ENCODE measurements at regions not wholly inside any gene's neighbourhood (a gene's known extent, or its start where the extent isn't known, plus 50 kb on each side); places are given as distances from the start of the nearest gene placed in this dataset.

DNA sequence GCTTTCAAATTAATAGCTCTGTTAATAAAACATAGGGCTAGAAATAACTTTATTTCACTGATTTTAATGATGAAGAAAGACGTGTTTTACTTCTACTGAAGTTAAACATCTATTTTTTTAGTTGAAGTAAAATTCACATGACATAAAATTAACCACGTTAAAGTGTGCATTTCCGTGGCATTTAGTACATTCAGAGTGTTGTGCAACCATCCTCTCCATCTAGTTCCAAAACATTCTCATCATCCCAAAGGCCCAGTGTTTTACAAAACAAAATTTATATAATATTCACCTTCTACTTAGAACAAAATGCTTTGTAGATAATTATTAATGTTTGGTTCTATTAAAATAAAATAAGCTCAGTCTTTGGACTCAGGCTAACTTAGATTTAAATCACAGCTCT is 108.5 kb upstream of the GNG12 start:
- H3K9me3 ChIP-seq = no peaks in the 10 kb centered on the region
- intact Hi-C loops (cut with DNase I) = no loop called here
- no peak overlapping the region for H3K27ac ChIP-seq
- no peak overlapping the region for H3K4me3 ChIP-seq
- no peak for TF ChIP-seq CTCF (IDR thresholded peaks at IDR 0.05)
- DNase-seq (no peak), ATAC-seq (no peak)
- H3K4me1 ChIP-seq = no peaks in the 10 kb centered on the region
- no peaks in the 10 kb centered on the region for H3K36me3 ChIP-seq
- H3K27me3 ChIP-seq (ENCODE audit: low read depth) = no peaks in the 10 kb centered on the region

GRCh38 chr1:67941155-67941554 is 107.9 kb upstream of the GNG12 start:
- Histone ChIP-seq H3K4me1 (no peaks in the 10 kb centered on the region), H3K27ac (no peak overlapping the region), H3K9me3 (no peaks in the 10 kb centered on the region), H3K27me3 (ENCODE audit: low read depth) (no peaks in the 10 kb centered on the region), H3K36me3 (no peaks in the 10 kb centered on the region), H3K4me3 (no peak overlapping the region)
- no peak for TF ChIP-seq CTCF (IDR thresholded peaks at IDR 0.05)
- ATAC-seq (no peak), DNase-seq (no peak)
- intact Hi-C loops (cut with DNase I) = no loop called here

DNA sequence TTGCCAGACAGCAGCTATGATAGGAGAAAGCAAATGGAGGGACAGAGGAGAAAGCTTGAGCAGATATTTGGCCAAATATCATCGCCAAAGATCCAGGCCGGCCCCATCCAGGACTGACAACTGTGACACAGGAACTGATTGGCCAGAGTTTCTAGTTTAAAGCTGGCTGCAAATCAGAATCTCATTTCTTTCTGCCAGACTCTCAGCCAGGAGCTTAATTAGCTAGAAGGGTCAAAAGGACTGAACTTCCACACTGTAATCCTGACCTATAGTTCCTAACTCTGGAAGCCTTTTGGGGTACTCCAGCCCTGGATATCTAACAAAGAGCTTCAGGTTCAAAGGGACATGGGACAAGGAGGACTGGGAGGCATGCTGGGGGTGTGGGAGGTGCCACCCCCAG is 106.7 kb upstream of the GNG12 start:
- Histone ChIP-seq H3K27me3 (ENCODE audit: low read depth) (no peaks in the 10 kb centered on the region), H3K36me3 (no peaks in the 10 kb centered on the region), H3K27ac (no peak overlapping the region), H3K9me3 (no peaks in the 10 kb centered on the region), H3K4me1 (no peaks in the 10 kb centered on the region), H3K4me3 (no peak overlapping the region)
- no peak for TF ChIP-seq CTCF (IDR thresholded peaks at IDR 0.05)
- intact Hi-C loops (cut with DNase I) = no loop called here
- DNase-seq (no peak), ATAC-seq (no peak)

- Histone ChIP-seq H3K27ac (no peak overlapping the region), H3K4me3 (no peak overlapping the region), H3K9me3 (no peaks in the 10 kb centered on the region), H3K27me3 (ENCODE audit: low read depth) (no peaks in the 10 kb centered on the region), H3K4me1 (no peaks in the 10 kb centered on the region), H3K36me3 (no peaks in the 10 kb centered on the region)
- intact Hi-C loops (cut with DNase I) = no loop called here
- no peak for TF ChIP-seq CTCF (IDR thresholded peaks at IDR 0.05)
- no peak for ATAC-seq
- no peak for DNase-seq
These were observed 106.0 kb upstream of the GNG12 start for GRCh38 chr1:67939186-67939743.

DNA sequence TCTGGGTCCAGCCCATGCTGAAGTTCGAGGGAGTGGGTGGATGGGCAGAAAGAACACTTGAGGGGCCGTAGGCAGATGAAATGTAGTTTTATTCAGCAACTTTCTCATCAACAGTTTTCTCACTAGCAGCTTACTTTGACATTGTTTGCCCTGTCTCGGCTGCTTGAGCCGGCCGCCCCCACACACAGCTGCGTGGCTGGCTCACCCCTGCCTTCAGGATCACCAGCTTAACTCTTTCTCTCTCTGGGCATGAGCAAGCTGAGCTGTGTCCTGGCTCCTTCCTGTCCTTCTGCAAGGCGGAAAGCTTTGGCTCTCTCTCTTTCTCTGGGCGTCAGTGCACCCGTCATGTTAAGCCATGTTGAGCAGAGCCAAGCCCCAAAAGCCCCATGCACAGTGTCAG is 104.4 kb upstream of the GNG12 start:
- ATAC-seq (peak in 1 of 2 donors; percentile 11), DNase-seq (no peak)
- TF ChIP-seq CTCF (IDR thresholded peaks at IDR 0.05) = no peak
- Histone ChIP-seq H3K4me3 (no peak overlapping the region), H3K4me1 (no peaks in the 10 kb centered on the region), H3K27ac (no peak overlapping the region), H3K27me3 (ENCODE audit: low read depth) (no peaks in the 10 kb centered on the region), H3K36me3 (no peaks in the 10 kb centered on the region), H3K9me3 (no peaks in the 10 kb centered on the region)
- intact Hi-C loops (cut with DNase I) = no loop called here

- no peaks in the 10 kb centered on the region for H3K36me3 ChIP-seq
- H3K27ac ChIP-seq = no peak overlapping the region
- no peak overlapping the region for H3K4me3 ChIP-seq
- no peak for TF ChIP-seq CTCF (IDR thresholded peaks at IDR 0.05)
- intact Hi-C loops (cut with DNase I) = no loop called here
- H3K9me3 ChIP-seq = no peaks in the 10 kb centered on the region
- no peaks in the 10 kb centered on the region for H3K27me3 ChIP-seq (ENCODE audit: low read depth)
- no peaks in the 10 kb centered on the region for H3K4me1 ChIP-seq
- DNase-seq (no peak), ATAC-seq (no peak)
These were observed 103.7 kb upstream of the GNG12 start for GRCh38 chr1:67937010-67937409.
